Body of pancreas (tissue), 4 donors: ENCODE measurements at regions not wholly inside any gene's neighbourhood (a gene's known extent, or its start where the extent isn't known, plus 50 kb on each side); places are given as distances from the start of the nearest gene placed in this dataset.

Source experiments
- CTCF ChIP-seq, 7 experiments: fragments of 450-650 bp in 4 of 7; fragments of 200-600 bp in 3 of 7; sonication (generic) in 3 of 7; IDR thresholded peaks; one replicate each; pipeline ENCODE4 v1.5.1; 2016 to 2019; ENCODE audit warnings: antibody characterized with exemption in 7 of 7
- POLR2A ChIP-seq, 3 donors: fragments of 450-650 bp; IDR thresholded peaks; one replicate each; pipeline ENCODE4 v1.6.1; 2016; ENCODE audit warnings: antibody characterized with exemption in 3 of 3, mild to moderate bottlenecking in 2 of 3

- TF ChIP-seq CTCF (IDR thresholded peaks at IDR 0.05) (no peak), POLR2A (IDR thresholded peaks at IDR 0.05) (no peak)
Observed at GRCh38 chr1:104197516-104197915, 447.8 kb downstream of the AMY1C start.
